K562 (cell line): ENCODE measurements at regions not wholly inside any gene's neighbourhood (a gene's known extent, or its start where the extent isn't known, plus 50 kb on each side); places are given as distances from the start of the nearest gene placed in this dataset.

ENCODE experiments used
- ARID1B ChIP-seq: fragments of 450-650 bp; IDR thresholded peaks from 2 replicates; pipeline ENCODE4 v1.6.1; 2016; ENCODE audit warnings: antibody characterized with exemption, mild to moderate bottlenecking, inconsistent platforms
- HCFC1 ChIP-seq: IDR thresholded peaks from 2 replicates; pipeline ENCODE4 v1.6.1; 2012; ENCODE audit warnings: low read depth, low read length, improper control_type of control experiment
- HDAC1 ChIP-seq, 2 experiments: fragments of 450-650 bp; IDR thresholded peaks; 2 replicates each; pipeline ENCODE4 v1.6.1; 2016 to 2017; ENCODE audit warnings: inconsistent platforms in 1 of 2, mild to moderate bottlenecking in 1 of 2, moderate library complexity in 1 of 2
- KLF16 ChIP-seq: IDR thresholded peaks from 2 replicates; pipeline ENCODE4 v1.6.1; 2016; ENCODE audit warnings: antibody characterized with exemption
- MEIS2 ChIP-seq: fragments of 450-650 bp; IDR thresholded peaks from 2 replicates; pipeline ENCODE4 v1.6.1; 2014; ENCODE audit warnings: mild to moderate bottlenecking; ENCODE audit not compliant: partially characterized antibody
- MYNN ChIP-seq, 2 experiments: sonication (generic); formaldehyde crosslinking in 1 of 2; IDR thresholded peaks; 2 replicates each; pipeline versions ENCODE4 v1.5.0 to v1.6.1; 2016 to 2020; ENCODE audit warnings: antibody characterized with exemption in 1 of 2, missing genetic modification reagents in 1 of 2
- PKNOX1 ChIP-seq: fragments of 450-650 bp; IDR thresholded peaks from 2 replicates; pipeline ENCODE4 v1.6.1; 2016
- RB1 ChIP-seq: fragments of 450-650 bp; IDR thresholded peaks from 2 replicates; pipeline ENCODE4 v1.6.1; 2017; ENCODE audit warnings: low read depth, mild to moderate bottlenecking
- RBM25 ChIP-seq: fragments of 200-400 bp; formaldehyde crosslinking; IDR thresholded peaks from 2 replicates; pipeline ENCODE4 v1.6.1; 2018; ENCODE audit warnings: low read length, low read depth, moderate library complexity; ENCODE audit not compliant: severe bottlenecking
- TAF7 ChIP-seq: fragments of 450-650 bp; IDR thresholded peaks from 2 replicates; pipeline ENCODE4 v1.6.1; 2016; ENCODE audit warnings: missing genetic modification characterization, missing compliant biosample characterization
- TCF3 ChIP-seq: sonication (generic); formaldehyde crosslinking; IDR thresholded peaks from 2 replicates; pipeline ENCODE4 v1.4.0; 2020; ENCODE audit warnings: mild to moderate bottlenecking, missing genetic modification reagents
- TCF7L2 ChIP-seq: fragments of 150-350 bp; IDR thresholded peaks from 2 replicates; pipeline ENCODE4 v1.6.1; 2016; ENCODE audit warnings: low read depth, mild to moderate bottlenecking, low read length, moderate library complexity
- U2AF1 ChIP-seq: fragments of 200-400 bp; formaldehyde crosslinking; optimal IDR thresholded peaks from 2 replicates; pipeline ENCODE3; 2017; ENCODE audit warnings: mild to moderate bottlenecking, low read depth, low read length, moderate library complexity
- ZNF699 ChIP-seq: fragments of 250-450 bp; sonication (Bioruptor Pico); IDR thresholded peaks from 2 replicates; pipeline ENCODE4 v1.8.0; 2021; ENCODE audit warnings: mild to moderate bottlenecking, moderate library complexity; ENCODE audit not compliant: insufficient replicate concordance
- TF ChIP-seq, protein P1 (sequence below), 2 experiments: fragments of 450-650 bp in 1 of 2; sonication (generic) in 1 of 2; formaldehyde crosslinking in 1 of 2; IDR thresholded peaks in 1 of 2; conservative IDR thresholded peaks in 1 of 2; 2 replicates each; pipeline versions ENCODE4 v1.6.1 to v1.8.1; 2016 to 2023; ENCODE audit warnings: mild to moderate bottlenecking in 2 of 2, moderate library complexity in 2 of 2, inconsistent platforms in 1 of 2, missing genetic modification reagents in 1 of 2
- TF ChIP-seq, protein P2 (sequence below), 2 experiments: fragments of 450-650 bp; IDR thresholded peaks; 2 replicates each; pipeline ENCODE4 v1.6.1; 2018; ENCODE audit warnings: mild to moderate bottlenecking in 2 of 2, low read depth in 1 of 2; ENCODE audit not compliant: partially characterized antibody in 2 of 2
- TF ChIP-seq, protein P3 (sequence below): fragments of 250-450 bp; sonication (Bioruptor Pico); IDR thresholded peaks from 2 replicates; pipeline ENCODE4 v1.5.0; 2021; ENCODE audit warnings: mild to moderate bottlenecking, moderate library complexity

- TF ChIP-seq, protein P1, sequence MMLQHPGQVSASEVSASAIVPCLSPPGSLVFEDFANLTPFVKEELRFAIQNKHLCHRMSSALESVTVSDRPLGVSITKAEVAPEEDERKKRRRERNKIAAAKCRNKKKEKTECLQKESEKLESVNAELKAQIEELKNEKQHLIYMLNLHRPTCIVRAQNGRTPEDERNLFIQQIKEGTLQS (IDR thresholded peaks at IDR 0.05): no peak
- TF ChIP-seq, protein P1 (CRISPR knock-in tag; conservative IDR thresholded peaks at IDR 0.05): no peak
- TF ChIP-seq U2AF1 (no peak), HDAC1 (IDR thresholded peaks at IDR 0.05) (no peak), KLF16 (no peak), RBM25 (peak; percentile 3), TAF7 (tag) (no peak), RB1 (no peak), TCF7L2 (no peak), TCF3 (CRISPR knock-in tag) (peak; percentile 41; the same call in 1 of the 2 replicates), HCFC1 (no peak), ARID1B (peak; percentile 47; the same call in 1 of the 2 replicates), MYNN (IDR thresholded peaks at IDR 0.05) (no peak), MYNN (CRISPR knock-in tag; IDR thresholded peaks at IDR 0.05) (no peak), MEIS2 (peak; percentile 66), ZNF699 (CRISPR knock-in tag) (no peak), PKNOX1 (peak; percentile 25; the same call in 1 of the 2 replicates)
- TF ChIP-seq, protein P2, sequence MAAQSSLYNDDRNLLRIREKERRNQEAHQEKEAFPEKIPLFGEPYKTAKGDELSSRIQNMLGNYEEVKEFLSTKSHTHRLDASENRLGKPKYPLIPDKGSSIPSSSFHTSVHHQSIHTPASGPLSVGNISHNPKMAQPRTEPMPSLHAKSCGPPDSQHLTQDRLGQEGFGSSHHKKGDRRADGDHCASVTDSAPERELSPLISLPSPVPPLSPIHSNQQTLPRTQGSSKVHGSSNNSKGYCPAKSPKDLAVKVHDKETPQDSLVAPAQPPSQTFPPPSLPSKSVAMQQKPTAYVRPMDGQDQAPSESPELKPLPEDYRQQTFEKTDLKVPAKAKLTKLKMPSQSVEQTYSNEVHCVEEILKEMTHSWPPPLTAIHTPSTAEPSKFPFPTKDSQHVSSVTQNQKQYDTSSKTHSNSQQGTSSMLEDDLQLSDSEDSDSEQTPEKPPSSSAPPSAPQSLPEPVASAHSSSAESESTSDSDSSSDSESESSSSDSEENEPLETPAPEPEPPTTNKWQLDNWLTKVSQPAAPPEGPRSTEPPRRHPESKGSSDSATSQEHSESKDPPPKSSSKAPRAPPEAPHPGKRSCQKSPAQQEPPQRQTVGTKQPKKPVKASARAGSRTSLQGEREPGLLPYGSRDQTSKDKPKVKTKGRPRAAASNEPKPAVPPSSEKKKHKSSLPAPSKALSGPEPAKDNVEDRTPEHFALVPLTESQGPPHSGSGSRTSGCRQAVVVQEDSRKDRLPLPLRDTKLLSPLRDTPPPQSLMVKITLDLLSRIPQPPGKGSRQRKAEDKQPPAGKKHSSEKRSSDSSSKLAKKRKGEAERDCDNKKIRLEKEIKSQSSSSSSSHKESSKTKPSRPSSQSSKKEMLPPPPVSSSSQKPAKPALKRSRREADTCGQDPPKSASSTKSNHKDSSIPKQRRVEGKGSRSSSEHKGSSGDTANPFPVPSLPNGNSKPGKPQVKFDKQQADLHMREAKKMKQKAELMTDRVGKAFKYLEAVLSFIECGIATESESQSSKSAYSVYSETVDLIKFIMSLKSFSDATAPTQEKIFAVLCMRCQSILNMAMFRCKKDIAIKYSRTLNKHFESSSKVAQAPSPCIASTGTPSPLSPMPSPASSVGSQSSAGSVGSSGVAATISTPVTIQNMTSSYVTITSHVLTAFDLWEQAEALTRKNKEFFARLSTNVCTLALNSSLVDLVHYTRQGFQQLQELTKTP (IDR thresholded peaks at IDR 0.05; ENCODE audit: low read depth in 1 of 2, partially characterized antibody in 2 of 2): no peak
- TF ChIP-seq, protein P3, sequence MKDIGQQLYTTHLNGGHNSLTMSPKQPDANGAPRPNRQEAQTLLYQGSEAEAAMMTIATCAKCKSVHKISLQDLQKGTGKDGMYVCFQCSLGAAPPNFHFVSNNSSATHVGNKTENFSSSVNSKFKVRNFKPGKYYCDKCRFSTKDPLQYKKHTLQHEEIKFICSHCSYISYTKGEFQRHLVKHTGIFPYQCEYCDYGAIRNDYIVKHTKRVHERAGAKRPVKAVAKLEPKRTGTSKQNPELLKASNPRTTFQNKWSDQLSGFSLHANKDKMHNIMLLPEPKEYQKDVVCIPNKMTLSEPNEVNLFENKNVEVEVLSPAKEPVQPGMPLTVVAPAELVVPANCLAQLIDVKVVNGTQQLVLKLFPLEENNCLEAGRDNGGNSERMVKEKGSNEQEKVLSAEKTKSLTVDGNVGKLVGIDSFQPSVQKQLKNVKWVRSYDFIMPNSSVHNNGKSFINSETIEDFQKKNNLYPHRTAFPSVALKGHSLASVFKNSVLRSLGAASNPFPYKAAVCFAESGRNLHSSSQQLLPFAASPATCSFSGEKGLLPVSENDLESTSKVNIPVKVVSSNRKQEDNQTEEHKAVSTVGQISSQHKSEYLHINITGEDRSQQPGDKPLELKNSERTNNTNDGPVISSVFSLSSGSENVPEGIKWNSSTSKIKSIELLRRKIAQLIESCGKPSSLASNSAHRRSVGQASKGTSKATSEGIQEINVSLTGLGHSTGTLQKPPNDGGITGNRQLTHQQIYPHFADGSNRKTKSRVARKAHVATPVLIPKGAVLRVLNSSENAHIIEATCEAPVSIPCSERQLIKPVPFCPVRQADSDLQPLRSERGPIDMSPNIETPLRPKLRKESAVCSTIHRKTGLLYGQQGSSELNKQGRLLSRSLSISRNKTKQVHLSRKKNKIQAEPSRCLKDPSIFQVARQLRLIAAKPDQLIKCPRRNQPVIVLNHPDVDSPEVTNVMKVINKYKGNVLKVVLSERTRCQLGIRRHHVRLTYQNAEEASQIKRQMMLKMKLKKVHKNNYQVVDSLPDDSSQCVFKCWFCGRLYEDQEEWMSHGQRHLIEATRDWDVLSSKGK (CRISPR knock-in tag): no peak
Measured at GRCh38 chr1:201632364-201632952, 93.5 kb downstream of the NAV1 start (continued).
